ENCODE measurements at regions not wholly inside any gene's neighbourhood (a gene's known extent, or its start where the extent isn't known, plus 50 kb on each side); places are given as distances from the start of the nearest gene placed in this dataset.

- Histone ChIP-seq H3K4me2 (ENCODE audit: low read length) (no peak overlapping the region), H4K20me1 (ENCODE audit: insufficient read depth, low read length) (no peaks in the 10 kb centered on the region), H2AFZ (ENCODE audit: low read length) (no peak overlapping the region)
These were observed 74.1 kb upstream of the POU3F1 start for GRCh38 chr1:38120552-38121230.

GRCh38 chr1:38118976-38119375 is 72.4 kb upstream of the POU3F1 start:
- no peak overlapping the region for H2AFZ ChIP-seq (ENCODE audit: low read length)
- intact Hi-C loops (cut with micrococcal nuclease; ENCODE audit: unreplicated experiment): no loop called here
- no peaks in the 10 kb centered on the region for H3K36me3 ChIP-seq (ENCODE audit: insufficient read depth, low read length)
- H3K79me2 ChIP-seq (ENCODE audit: insufficient read depth, low read depth, low read length): no peaks in the 10 kb centered on the region
- H3K4me2 ChIP-seq (ENCODE audit: low read length): no peak overlapping the region
- POLR2A ChIA-PET: interaction anchor here (0.7 kb wide), 2 partner anchors 580 to 665 kb away, joined by 3 to 4 read pairs; no protein-coding TSS in a partner anchor
- CTCF ChIA-PET (ENCODE audit: unreplicated experiment): no interaction called here
- no peaks in the 10 kb centered on the region for H3K9me3 ChIP-seq (ENCODE audit: low read length)
- H3K4me3 ChIP-seq (ENCODE audit: low read depth, low read length, poor library complexity, severe bottlenecking): no peak overlapping the region
- no peaks in the 10 kb centered on the region for H3K4me1 ChIP-seq (ENCODE audit: insufficient read depth, low read length, poor library complexity, severe bottlenecking)
- TF ChIP-seq CTCF (conservative IDR thresholded peaks at IDR 0.05; ENCODE audit: low read length) (no peak), EZH2phosphoT487 (IDR thresholded peaks at IDR 0.05; ENCODE audit: borderline replicate concordance, low read depth, low read length) (no peak)
- H4K20me1 ChIP-seq (ENCODE audit: insufficient read depth, low read length): no peaks in the 10 kb centered on the region
- H3K9me2 ChIP-seq (ENCODE audit: insufficient read depth, low read length): no peaks in the 10 kb centered on the region
- H3K27ac ChIP-seq (ENCODE audit: low read depth, low read length, poor library complexity, severe bottlenecking): no peak overlapping the region
- BruUV-seq (replicated peaks): no TSS peak
- DNase-seq (ENCODE audit: low spot score): no peak

More at GRCh38 chr1:38120552-38121230, 74.1 kb upstream of the POU3F1 start:
- BruUV-seq (replicated peaks): no TSS peak
- Histone ChIP-seq H3K9me3 (ENCODE audit: low read length) (no peaks in the 10 kb centered on the region), H3K27ac (ENCODE audit: low read depth, low read length, poor library complexity, severe bottlenecking) (no peak overlapping the region), H3K36me3 (ENCODE audit: insufficient read depth, low read length) (no peaks in the 10 kb centered on the region), H3K9me2 (ENCODE audit: insufficient read depth, low read length) (no peaks in the 10 kb centered on the region), H3K4me1 (ENCODE audit: insufficient read depth, low read length, poor library complexity, severe bottlenecking) (no peaks in the 10 kb centered on the region), H3K79me2 (ENCODE audit: insufficient read depth, low read depth, low read length) (no peaks in the 10 kb centered on the region), H3K4me3 (ENCODE audit: low read depth, low read length, poor library complexity, severe bottlenecking) (no peak overlapping the region)
- ChIA-PET POLR2A (no interaction called here), CTCF (ENCODE audit: unreplicated experiment) (no interaction called here)
- TF ChIP-seq CTCF (conservative IDR thresholded peaks at IDR 0.05; ENCODE audit: low read length): no peak
- TF ChIP-seq EZH2phosphoT487 (IDR thresholded peaks at IDR 0.05; ENCODE audit: borderline replicate concordance, low read depth, low read length): no peak
- DNase-seq (ENCODE audit: low spot score): no peak
- intact Hi-C loops (cut with micrococcal nuclease; ENCODE audit: unreplicated experiment): no loop called here

- TF ChIP-seq EZH2phosphoT487 (IDR thresholded peaks at IDR 0.05; ENCODE audit: borderline replicate concordance, low read depth, low read length): no peak
- TF ChIP-seq CTCF (conservative IDR thresholded peaks at IDR 0.05; ENCODE audit: low read length): no peak
- no peaks in the 10 kb centered on the region for H4K20me1 ChIP-seq (ENCODE audit: insufficient read depth, low read length)
- ChIA-PET POLR2A (no interaction called here), CTCF (ENCODE audit: unreplicated experiment) (no interaction called here)
- no peak overlapping the region for H3K4me2 ChIP-seq (ENCODE audit: low read length)
- H3K79me2 ChIP-seq (ENCODE audit: insufficient read depth, low read depth, low read length): no peaks in the 10 kb centered on the region
- H3K9me2 ChIP-seq (ENCODE audit: insufficient read depth, low read length): no peaks in the 10 kb centered on the region
- H3K36me3 ChIP-seq (ENCODE audit: insufficient read depth, low read length): no peaks in the 10 kb centered on the region
- no peak overlapping the region for H3K4me3 ChIP-seq (ENCODE audit: low read depth, low read length, poor library complexity, severe bottlenecking)
- no peaks in the 10 kb centered on the region for H3K4me1 ChIP-seq (ENCODE audit: insufficient read depth, low read length, poor library complexity, severe bottlenecking)
- no peaks in the 10 kb centered on the region for H3K9me3 ChIP-seq (ENCODE audit: low read length)
- no peak overlapping the region for H3K27ac ChIP-seq (ENCODE audit: low read depth, low read length, poor library complexity, severe bottlenecking)
- no TSS peak for BruUV-seq (replicated peaks)
- intact Hi-C loops (cut with micrococcal nuclease; ENCODE audit: unreplicated experiment): no loop called here
- H2AFZ ChIP-seq (ENCODE audit: low read length): no peak overlapping the region
- no peak for DNase-seq (ENCODE audit: low spot score)
These were observed 70.9 kb upstream of the POU3F1 start for GRCh38 chr1:38117444-38117887.
